GM12891 (cell line): ENCODE measurements at regions not wholly inside any gene's neighbourhood (a gene's known extent, or its start where the extent isn't known, plus 50 kb on each side); places are given as distances from the start of the nearest gene placed in this dataset.
"Not testable (repeated sequence)": the region's sequence is repeated elsewhere in the genome, so short reads cannot be mapped to it uniquely, and the experiment has no call there.

Experiments
- DNase-seq: peaks from one replicate; pipeline ENCODE4 v3.0.0; 2011; ENCODE audit warnings: low spot score; ENCODE audit not compliant: insufficient read length
- FAIRE-seq: peaks from 2 replicates; lab custom pipeline; 2011; peaks lifted over from hg19 to GRCh38; lab: Jason Lieb, UNC
- PAX5 ChIP-seq: IDR thresholded peaks from 2 replicates; pipeline ENCODE4 v1.6.1; 2011; ENCODE audit warnings: low read length, moderate library complexity, mild to moderate bottlenecking; ENCODE audit not compliant: insufficient read depth, severe bottlenecking
- POLR2A ChIP-seq: IDR thresholded peaks from 2 replicates; pipeline ENCODE4 v1.6.1; 2011; ENCODE audit warnings: low read depth, low read length, control low read depth
- POLR2AphosphoS5 ChIP-seq: IDR thresholded peaks from 2 replicates; pipeline ENCODE4 v1.6.1; 2011; ENCODE audit warnings: low read depth, low read length, control low read depth
- POU2F2 ChIP-seq: IDR thresholded peaks from 2 replicates; pipeline ENCODE4 v1.6.1; 2011; ENCODE audit warnings: low read depth, mild to moderate bottlenecking, control low read depth, low read length, moderate library complexity
- SPI1 ChIP-seq: IDR thresholded peaks from 2 replicates; pipeline ENCODE4 v1.6.1; 2011; ENCODE audit warnings: low read depth, low read length, control low read depth
- TAF1 ChIP-seq: IDR thresholded peaks from 2 replicates; pipeline ENCODE4 v1.6.1; 2011; ENCODE audit warnings: low read depth, low read length, control low read depth

DNA sequence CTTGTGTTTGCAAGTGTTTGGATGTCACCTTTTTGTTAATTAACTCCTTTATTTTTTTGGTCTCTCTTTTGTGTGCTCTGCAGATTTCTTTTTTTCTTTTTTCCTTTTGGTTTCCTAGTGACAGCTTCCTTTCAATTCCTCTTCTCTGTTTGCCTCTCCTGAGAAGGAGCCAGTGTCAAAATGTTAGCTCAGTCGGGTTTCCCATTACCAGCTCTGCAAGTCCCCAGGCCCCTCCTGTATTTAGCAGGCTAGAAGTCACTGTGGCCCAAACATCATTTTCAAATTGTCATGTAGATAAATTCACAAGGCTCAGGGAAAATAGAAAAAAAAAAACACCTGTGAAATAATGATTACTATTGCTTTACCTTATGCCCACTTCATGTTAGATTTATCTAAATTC is 1621.6 kb downstream of the CDH8 start:
- DNase-seq: no peak
- FAIRE-seq: no peak
- no peak for TF ChIP-seq POLR2A
- TF ChIP-seq SPI1: no peak
- TF ChIP-seq TAF1: no peak
- TF ChIP-seq PAX5: no peak
- no peak for TF ChIP-seq POU2F2
- TF ChIP-seq POLR2AphosphoS5: no peak

DNA sequence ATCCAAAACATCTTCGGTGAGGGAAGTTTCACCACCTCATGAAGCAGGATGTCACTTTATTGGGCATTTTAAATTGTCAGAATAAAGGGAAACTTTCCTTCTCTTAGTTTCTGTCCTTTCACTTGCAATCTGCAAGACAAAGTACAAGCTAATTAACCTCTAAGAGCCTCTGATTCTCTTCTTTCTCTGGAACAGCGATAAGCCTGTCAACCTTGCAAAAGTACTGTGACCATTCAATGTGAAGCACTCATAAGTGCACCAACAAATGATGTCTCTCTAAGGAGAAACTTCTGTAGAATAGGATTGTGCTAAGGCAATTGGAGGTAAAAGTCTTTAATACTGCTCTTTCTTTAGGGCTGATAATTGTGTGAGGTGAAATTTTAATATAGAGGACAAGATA is 1622.3 kb downstream of the CDH8 start:
- DNase-seq: no peak
- FAIRE-seq: no peak
- no peak for TF ChIP-seq TAF1

- DNase-seq (no peak), FAIRE-seq (no peak)
- TF ChIP-seq PAX5: no peak
- no peak for TF ChIP-seq POLR2A
- no peak for TF ChIP-seq POLR2AphosphoS5
- TF ChIP-seq POU2F2: no peak
Measured at GRCh38 chr16:60407606-60408005, 1628.6 kb downstream of the CDH8 start.

DNA sequence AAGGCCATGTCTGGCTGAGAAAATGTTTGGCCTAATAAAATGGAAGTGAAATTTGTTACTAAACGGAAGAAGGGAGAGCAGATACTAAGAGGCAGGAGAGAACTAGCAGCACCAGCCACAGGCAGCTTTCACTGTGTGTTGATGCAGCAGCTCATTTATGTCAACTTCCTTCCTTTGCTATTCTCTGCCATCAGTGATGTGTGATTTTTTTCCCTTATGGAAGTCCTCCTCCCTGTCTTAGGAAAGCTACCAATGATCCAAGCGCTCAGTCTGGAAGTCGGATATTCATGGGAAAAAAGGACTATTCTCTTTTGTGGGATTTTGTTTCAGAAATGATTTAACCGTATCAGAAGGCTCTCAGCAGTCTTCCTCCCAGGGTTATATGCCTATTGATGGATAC is 1629.2 kb downstream of the CDH8 start:
- DNase-seq: no peak

GRCh38 chr16:60405286-60405685 is 1631.0 kb downstream of the CDH8 start:
- FAIRE-seq: no peak
- DNase-seq: no peak
- TF ChIP-seq TAF1 (no peak), POLR2AphosphoS5 (no peak), PAX5 (no peak), POLR2A (no peak), POU2F2 (no peak), SPI1 (no peak)

More for the DNA sequence above, 1629.2 kb downstream of the CDH8 start:
- no peak for FAIRE-seq
- TF ChIP-seq POLR2AphosphoS5 (no peak), SPI1 (no peak), POLR2A (no peak)

DNA sequence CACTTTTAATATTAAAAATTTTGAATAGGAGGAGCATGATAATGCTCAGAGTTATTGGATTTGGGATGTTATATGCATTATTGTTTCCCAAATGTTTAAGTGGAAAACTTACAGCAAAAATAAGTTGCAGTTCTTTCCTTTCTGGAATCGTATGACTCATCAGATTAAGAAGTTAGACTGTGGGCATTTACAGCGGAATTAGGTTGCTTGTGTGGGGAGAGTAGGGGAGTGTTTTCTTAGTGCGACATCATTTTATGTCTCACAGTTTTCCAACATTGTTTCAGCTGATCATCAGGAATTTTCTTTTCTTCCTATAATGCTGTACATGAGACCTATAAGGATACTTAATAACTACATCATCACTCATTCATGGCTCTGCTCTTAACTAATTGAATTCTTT is 1631.8 kb downstream of the CDH8 start:
- DNase-seq (no peak), FAIRE-seq (no peak)
- TF ChIP-seq PAX5 (no peak), POLR2A (no peak), POU2F2 (no peak), TAF1 (no peak), POLR2AphosphoS5 (no peak)

- DNase-seq, FAIRE-seq: not testable (repeated sequence)
- TF ChIP-seq SPI1: peak; percentile 94
Measured at GRCh38 chr16:60402941-60403340, 1633.3 kb downstream of the CDH8 start.

GRCh38 chr16:60392380-60392779 is 1643.9 kb downstream of the CDH8 start:
- no peak for TF ChIP-seq SPI1
- TF ChIP-seq POLR2A: no peak
- TF ChIP-seq POLR2AphosphoS5: no peak
- TF ChIP-seq TAF1: no peak
- TF ChIP-seq PAX5: no peak
- no peak for TF ChIP-seq POU2F2
- FAIRE-seq (no peak), DNase-seq (no peak)

GRCh38 chr16:60371591-60371990 is 1637.5 kb upstream of the GOT2 start:
- DNase-seq: no peak
- no peak for TF ChIP-seq SPI1
- TF ChIP-seq POLR2AphosphoS5: no peak
- TF ChIP-seq PAX5: no peak
- no peak for TF ChIP-seq POU2F2
- no peak for TF ChIP-seq POLR2A
- TF ChIP-seq TAF1: no peak
- FAIRE-seq: no peak

- DNase-seq (no peak), FAIRE-seq (no peak)
- TF ChIP-seq SPI1 (no peak), PAX5 (no peak), POLR2A (no peak), POLR2AphosphoS5 (no peak), TAF1 (no peak), POU2F2 (no peak)
Measured at GRCh38 chr16:60367739-60368138, 1633.6 kb upstream of the GOT2 start.

GRCh38 chr16:60363566-60363965 is 1629.5 kb upstream of the GOT2 start:
- no peak for TF ChIP-seq PAX5
- no peak for TF ChIP-seq TAF1
- no peak for TF ChIP-seq SPI1
- TF ChIP-seq POLR2AphosphoS5: no peak
- DNase-seq (no peak), FAIRE-seq (no peak)

GRCh38 chr16:60359866-60360265 is 1625.8 kb upstream of the GOT2 start:
- FAIRE-seq, DNase-seq: not testable (repeated sequence)

- not testable (repeated sequence) for FAIRE-seq, DNase-seq
Measured at GRCh38 chr16:60359412-60359811, 1625.3 kb upstream of the GOT2 start.

- FAIRE-seq: not testable (repeated sequence)
Measured at GRCh38 chr16:60357876-60358522, 1623.9 kb upstream of the GOT2 start.

More at GRCh38 chr16:60357876-60358522, 1623.9 kb upstream of the GOT2 start:
- DNase-seq: not testable (repeated sequence)
